Pancreas (tissue), 10 donors: ENCODE measurements at regions not wholly inside any gene's neighbourhood (a gene's known extent, or its start where the extent isn't known, plus 50 kb on each side); places are given as distances from the start of the nearest gene placed in this dataset.
A peak's percentile ranks its signal among the peaks of the same experiment; 100 is the strongest.
"Not testable (repeated sequence)": the region's sequence is repeated elsewhere in the genome, so short reads cannot be mapped to it uniquely, and the experiment has no call there.

ENCODE experiments used
- ATAC-seq, 4 donors: fragments of 200-7000 bp; cut with Tn5 transposase; one replicate each; pipeline versions ENCODE4 v1.8.0 to v1.9.1; 2020; ENCODE audit warnings: mild to moderate bottlenecking in 4 of 4, moderate library complexity in 4 of 4
- DNase-seq, 6 donors: peaks; one replicate each; pipeline ENCODE4 v3.0.0-alpha.2; 2020
- FAIRE-seq: peaks from 2 replicates; lab custom pipeline; 2012; peaks lifted over from hg19 to GRCh38; lab: Jason Lieb, UNC
- H3K27ac ChIP-seq, 4 donors: fragments of 200-600 bp; sonication (generic); 1 replicate in 3 of 4; 2 replicates in 1 of 4; pipeline versions ENCODE4 v1.5.0 to v1.8.0; 2020
- H3K27me3 ChIP-seq, 4 donors: fragments of 200-600 bp; one replicate each; pipeline ENCODE4 v1.8.0; 2021
- H3K36me3 ChIP-seq, 3 donors: fragments of 200-600 bp; sonication (generic) in 1 of 3; one replicate each; pipeline versions ENCODE4 v1.5.0 to v1.8.0; 2020 to 2021
- H3K4me1 ChIP-seq, 3 donors: fragments of 200-600 bp; one replicate each; pipeline ENCODE4 v1.8.0; 2021
- H3K4me3 ChIP-seq, 4 donors: fragments of 200-600 bp; sonication (generic) in 2 of 4; one replicate each; pipeline versions ENCODE4 v1.5.0 to v1.8.0; 2020 to 2021
- H3K9me3 ChIP-seq, 4 donors: fragments of 200-600 bp; one replicate each; pipeline ENCODE4 v1.8.0; 2021
- whole genome bisulfite sequencing, 2 donors: extraction: QIAGEN DNeasy Blood & Tissue Kit; methylation state at CpG; one replicate each; pipeline ENCODE4 v1.1.7; 2013; 5-methylcytosine and 5-hydroxymethylcytosine counted together
- intact Hi-C, 3 donors: fragments of 100-400 bp; cut with DNase I; formaldehyde crosslinking; loops; one replicate each; pipeline versions ENCODE4 v1.11.1 to v1.14.2; 2022
- TF ChIP-seq, protein P1 (sequence below), 4 donors: fragments of 200-600 bp; sonication (generic) in 3 of 4; IDR thresholded peaks; one replicate each; pipeline versions ENCODE4 v1.5.0 to v1.8.0; 2021; ENCODE audit warnings: antibody characterized with exemption in 4 of 4
- donor health status: healthy with polysubstance abuse.
- donor health status: DM: no; HTN: no; CAD: no; lungs with moderate emphysema.
- donor health status: DM: no; HTN: no; CAD: no.
- donor health status: control.
- donor health status: control.
- donor health status: Bipolar disorder and iron deficiency.
- donor health status: DM: yes; HTN: yes; CAD: no.
- donor health status: DM: no; HTN: no; CAD: no.
- donor health status: DM: no; HTN: no; CAD: no.
- donor health status: DM: yes; HTN: yes; CAD: no.

- ATAC-seq (no peak), DNase-seq (no peak), FAIRE-seq (no peak)
- intact Hi-C loops: no loop called here
- Histone ChIP-seq H3K36me3 (no peaks in the 10 kb centered on the region), H3K27ac (no peak overlapping the region), H3K9me3 (no peaks in the 10 kb centered on the region), H3K27me3 (no peaks in the 10 kb centered on the region), H3K4me3 (no peak overlapping the region), H3K4me1 (no peaks in the 10 kb centered on the region)
- 43 to 50% methylated on average over 3 of the region's 3 CpGs for WGBS, 2 donors
- TF ChIP-seq, protein P1, sequence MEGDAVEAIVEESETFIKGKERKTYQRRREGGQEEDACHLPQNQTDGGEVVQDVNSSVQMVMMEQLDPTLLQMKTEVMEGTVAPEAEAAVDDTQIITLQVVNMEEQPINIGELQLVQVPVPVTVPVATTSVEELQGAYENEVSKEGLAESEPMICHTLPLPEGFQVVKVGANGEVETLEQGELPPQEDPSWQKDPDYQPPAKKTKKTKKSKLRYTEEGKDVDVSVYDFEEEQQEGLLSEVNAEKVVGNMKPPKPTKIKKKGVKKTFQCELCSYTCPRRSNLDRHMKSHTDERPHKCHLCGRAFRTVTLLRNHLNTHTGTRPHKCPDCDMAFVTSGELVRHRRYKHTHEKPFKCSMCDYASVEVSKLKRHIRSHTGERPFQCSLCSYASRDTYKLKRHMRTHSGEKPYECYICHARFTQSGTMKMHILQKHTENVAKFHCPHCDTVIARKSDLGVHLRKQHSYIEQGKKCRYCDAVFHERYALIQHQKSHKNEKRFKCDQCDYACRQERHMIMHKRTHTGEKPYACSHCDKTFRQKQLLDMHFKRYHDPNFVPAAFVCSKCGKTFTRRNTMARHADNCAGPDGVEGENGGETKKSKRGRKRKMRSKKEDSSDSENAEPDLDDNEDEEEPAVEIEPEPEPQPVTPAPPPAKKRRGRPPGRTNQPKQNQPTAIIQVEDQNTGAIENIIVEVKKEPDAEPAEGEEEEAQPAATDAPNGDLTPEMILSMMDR (IDR thresholded peaks at IDR 0.05): no peak
Measured at GRCh38 chr4:174056959-174057358, 226.5 kb downstream of the FBXO8 start.

GRCh38 chr4:174055344-174055743 lies 228.1 kb downstream of the FBXO8 start:
- Histone ChIP-seq H3K4me1 (no peaks in the 10 kb centered on the region), H3K36me3 (no peaks in the 10 kb centered on the region), H3K9me3 (no peaks in the 10 kb centered on the region), H3K4me3 (no peak overlapping the region), H3K27me3 (no peaks in the 10 kb centered on the region), H3K27ac (no peak overlapping the region)
- ATAC-seq: no peak
- intact Hi-C loops: no loop called here
- FAIRE-seq: no peak
- no peak for DNase-seq
- WGBS, 2 donors: 72 to 83% methylated on average over 4 of the region's 4 CpGs
- TF ChIP-seq, protein P1 (IDR thresholded peaks at IDR 0.05): no peak

- intact Hi-C loops: no loop called here
- peak in 2 of 4 donors; percentile 37 to 57 for ATAC-seq
- no peak for DNase-seq
- H3K4me3 ChIP-seq: no peak overlapping the region
- 47 to 61% methylated on average over 2 of the region's 2 CpGs for WGBS, 2 donors
- TF ChIP-seq, protein P1 (IDR thresholded peaks at IDR 0.05): no peak
- no peaks in the 10 kb centered on the region for H3K36me3 ChIP-seq
- no peak for FAIRE-seq
- H3K27me3 ChIP-seq: no peaks in the 10 kb centered on the region
- H3K9me3 ChIP-seq: no peaks in the 10 kb centered on the region
- H3K27ac ChIP-seq: no peak overlapping the region
- H3K4me1 ChIP-seq: no peaks in the 10 kb centered on the region
Measured at GRCh38 chr4:174053895-174054294, 229.6 kb downstream of the FBXO8 start.

GRCh38 chr4:174047363-174047762 lies 236.1 kb downstream of the FBXO8 start:
- 28 to 41% methylated on average over 4 of the region's 4 CpGs for WGBS, 2 donors
- intact Hi-C loops: no loop called here

DNA sequence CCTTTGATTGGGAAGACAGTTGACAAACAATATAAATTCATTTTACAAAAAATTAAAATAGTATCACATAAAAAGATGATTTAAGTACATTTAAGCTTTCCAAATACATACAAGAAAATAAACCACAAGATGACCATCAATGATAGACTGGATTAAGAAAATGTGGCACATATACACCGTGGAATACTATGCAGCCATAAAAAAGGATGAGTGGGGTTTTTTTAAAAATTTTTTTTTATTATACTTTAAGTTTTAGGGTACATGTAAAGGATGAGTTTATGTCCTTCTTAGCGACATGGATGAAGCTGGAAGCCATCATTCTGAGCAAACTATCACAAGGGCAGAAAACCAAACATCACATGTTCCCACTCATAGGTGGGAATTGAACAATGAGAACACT lies 237.6 kb downstream of the FBXO8 start:
- FAIRE-seq, H3K4me1 ChIP-seq, DNase-seq, H3K9me3 ChIP-seq, H3K27me3 ChIP-seq, H3K36me3 ChIP-seq, intact Hi-C loops, ATAC-seq, H3K27ac ChIP-seq, H3K4me3 ChIP-seq: not testable (repeated sequence)
- WGBS, 2 donors: 68 to 84% methylated on average over 2 of the region's 2 CpGs

More at GRCh38 chr4:174047363-174047762, 236.1 kb downstream of the FBXO8 start:
- TF ChIP-seq, protein P1 (IDR thresholded peaks at IDR 0.05): no peak
- Histone ChIP-seq H3K36me3 (no peaks in the 10 kb centered on the region), H3K9me3 (no peaks in the 10 kb centered on the region), H3K4me1 (no peaks in the 10 kb centered on the region), H3K27me3 (no peaks in the 10 kb centered on the region), H3K27ac (no peak overlapping the region), H3K4me3 (no peak overlapping the region)
- FAIRE-seq: no peak
- DNase-seq: no peak
- ATAC-seq: no peak
